Urothelium cell line (cell line): ENCODE measurements at regions not wholly inside any gene's neighbourhood (a gene's known extent, or its start where the extent isn't known, plus 50 kb on each side); places are given as distances from the start of the nearest gene placed in this dataset.

Source experiments
- DNase-seq: peaks from one replicate; pipeline ENCODE4 v3.0.0; 2011; ENCODE audit warnings: low spot score, mixed read lengths
- FAIRE-seq: peaks from 2 replicates; lab custom pipeline; 2011; peaks lifted over from hg19 to GRCh38; lab: Jason Lieb, UNC

- FAIRE-seq, result no peak
- DNase-seq, result no peak
These were observed 172.3 kb upstream of the RPS6KA3 start for GRCh38 chrX:20438871-20439526.

- FAIRE-seq (no peak), DNase-seq (no peak)
These were observed 171.0 kb upstream of the RPS6KA3 start for GRCh38 chrX:20437683-20438082.

- no peak for FAIRE-seq
These were observed 169.2 kb upstream of the RPS6KA3 start for GRCh38 chrX:20435913-20436312.

GRCh38 chrX:20434986-20435385 is 168.3 kb upstream of the RPS6KA3 start:
- FAIRE-seq (no peak), DNase-seq (no peak)

More at GRCh38 chrX:20435913-20436312, 169.2 kb upstream of the RPS6KA3 start:
- DNase-seq, result no peak

GRCh38 chrX:20433388-20433775 is 166.7 kb upstream of the RPS6KA3 start:
- DNase-seq, result no peak
- FAIRE-seq, result no peak

GRCh38 chrX:20432746-20433387 is 166.2 kb upstream of the RPS6KA3 start:
- no peak for FAIRE-seq

GRCh38 chrX:20432048-20432447 is 165.3 kb upstream of the RPS6KA3 start:
- no peak for FAIRE-seq

More at GRCh38 chrX:20432746-20433387, 166.2 kb upstream of the RPS6KA3 start:
- no peak for DNase-seq

GRCh38 chrX:20431486-20431885 is 164.8 kb upstream of the RPS6KA3 start:
- FAIRE-seq (no peak), DNase-seq (no peak)

More at GRCh38 chrX:20432048-20432447, 165.3 kb upstream of the RPS6KA3 start:
- DNase-seq, result peak; percentile 19

- no peak for DNase-seq
- no peak for FAIRE-seq
These were observed 160.6 kb upstream of the RPS6KA3 start for GRCh38 chrX:20427173-20427770.

GRCh38 chrX:20421697-20422096 is 155.0 kb upstream of the RPS6KA3 start:
- FAIRE-seq (no peak), DNase-seq (no peak)

- DNase-seq, result no peak
- FAIRE-seq, result no peak
These were observed 154.6 kb upstream of the RPS6KA3 start for GRCh38 chrX:20421275-20421674.

GRCh38 chrX:20420058-20420457 is 153.3 kb upstream of the RPS6KA3 start:
- DNase-seq (no peak), FAIRE-seq (no peak)

- DNase-seq (no peak), FAIRE-seq (no peak)
These were observed 151.9 kb upstream of the RPS6KA3 start for GRCh38 chrX:20418379-20419150.

- no peak for FAIRE-seq
These were observed 148.2 kb upstream of the RPS6KA3 start for GRCh38 chrX:20414762-20415445.

GRCh38 chrX:20414066-20414465 is 147.4 kb upstream of the RPS6KA3 start:
- DNase-seq (no peak), FAIRE-seq (no peak)

More at GRCh38 chrX:20414762-20415445, 148.2 kb upstream of the RPS6KA3 start:
- peak; percentile 36 for DNase-seq

GRCh38 chrX:20412871-20413486 is 146.3 kb upstream of the RPS6KA3 start:
- no peak for DNase-seq
- FAIRE-seq, result no peak

GRCh38 chrX:20410540-20410939 is 143.8 kb upstream of the RPS6KA3 start:
- DNase-seq (no peak), FAIRE-seq (no peak)

GRCh38 chrX:20409991-20410390 is 143.3 kb upstream of the RPS6KA3 start:
- DNase-seq (no peak), FAIRE-seq (no peak)

- DNase-seq, result no peak
These were observed 136.2 kb upstream of the RPS6KA3 start for GRCh38 chrX:20402956-20403355.

GRCh38 chrX:20399728-20400414 is 133.2 kb upstream of the RPS6KA3 start:
- no peak for FAIRE-seq

More at GRCh38 chrX:20402956-20403355, 136.2 kb upstream of the RPS6KA3 start:
- no peak for FAIRE-seq

More at GRCh38 chrX:20399728-20400414, 133.2 kb upstream of the RPS6KA3 start:
- DNase-seq, result no peak
